HG03575 (cell line): ENCODE measurements at regions not wholly inside any gene's neighbourhood (a gene's known extent, or its start where the extent isn't known, plus 50 kb on each side); places are given as distances from the start of the nearest gene placed in this dataset.

Experiments used
- ATAC-seq: cut with Tn5 transposase; IDR thresholded peaks from one replicate; pipeline ENCODE4 v1.9.1; 2021; ENCODE audit not compliant: unreplicated experiment, insufficient number of reproducible peaks, low FRiP score; ENCODE audit errors: extremely low read depth

- ATAC-seq = no peak
Measured at GRCh38 chr5:33322632-33323031, 118.1 kb upstream of the TARS1 start.

GRCh38 chr5:33324667-33325307 is 116.0 kb upstream of the TARS1 start:
- ATAC-seq = no peak

GRCh38 chr5:33328818-33329217 is 111.9 kb upstream of the TARS1 start:
- no peak for ATAC-seq

- ATAC-seq = no peak
Measured at GRCh38 chr5:33329891-33330290, 110.9 kb upstream of the TARS1 start.

- ATAC-seq = no peak
Measured at GRCh38 chr5:33330426-33330825, 110.3 kb upstream of the TARS1 start.

GRCh38 chr5:33330992-33331391 is 109.8 kb upstream of the TARS1 start:
- ATAC-seq = no peak

GRCh38 chr5:33332804-33333203 is 108.0 kb upstream of the TARS1 start:
- ATAC-seq = no peak

- ATAC-seq = no peak
Measured at GRCh38 chr5:33334829-33335228, 105.9 kb upstream of the TARS1 start.

GRCh38 chr5:33336891-33337636 is 103.7 kb upstream of the TARS1 start:
- ATAC-seq = no peak

- no peak for ATAC-seq
Measured at GRCh38 chr5:33337637-33337992, 103.2 kb upstream of the TARS1 start.

- ATAC-seq = no peak
Measured at GRCh38 chr5:33338336-33339110, 102.2 kb upstream of the TARS1 start.

- ATAC-seq = no peak
Measured at GRCh38 chr5:33339413-33339812, 101.4 kb upstream of the TARS1 start.

GRCh38 chr5:33340195-33340594 is 100.6 kb upstream of the TARS1 start:
- no peak for ATAC-seq

GRCh38 chr5:33341351-33341750 is 99.4 kb upstream of the TARS1 start:
- no peak for ATAC-seq

- no peak for ATAC-seq
Measured at GRCh38 chr5:33343676-33344327, 97.0 kb upstream of the TARS1 start.

GRCh38 chr5:33346534-33346933 is 94.2 kb upstream of the TARS1 start:
- ATAC-seq = no peak

GRCh38 chr5:33361781-33362180 is 79.0 kb upstream of the TARS1 start:
- no peak for ATAC-seq

- ATAC-seq = no peak
Measured at GRCh38 chr5:33362915-33363314, 77.8 kb upstream of the TARS1 start.

GRCh38 chr5:33363537-33363936 is 77.2 kb upstream of the TARS1 start:
- no peak for ATAC-seq

GRCh38 chr5:33364406-33364805 is 76.4 kb upstream of the TARS1 start:
- ATAC-seq = no peak
